Fibroblast of lung (primary cell): ENCODE measurements at regions not wholly inside any gene's neighbourhood (a gene's known extent, or its start where the extent isn't known, plus 50 kb on each side); places are given as distances from the start of the nearest gene placed in this dataset.

Source experiments
- CTCF ChIP-seq, 2 donors: IDR thresholded peaks in 1 of 2; conservative IDR thresholded peaks in 1 of 2; 1 replicate in 1 of 2; 2 replicates in 1 of 2; pipeline ENCODE4 v1.5.1; 2011 to 2012; ENCODE audit warnings: low read length in 2 of 2, control low read depth in 1 of 2, inconsistent platforms in 1 of 2, low read depth in 1 of 2, mild to moderate bottlenecking in 1 of 2
- EZH2 ChIP-seq: IDR thresholded peaks from 2 replicates; pipeline ENCODE4 v1.5.1; 2012; ENCODE audit warnings: low read length, control low read depth, mild to moderate bottlenecking; ENCODE audit errors: missing control alignments

DNA sequence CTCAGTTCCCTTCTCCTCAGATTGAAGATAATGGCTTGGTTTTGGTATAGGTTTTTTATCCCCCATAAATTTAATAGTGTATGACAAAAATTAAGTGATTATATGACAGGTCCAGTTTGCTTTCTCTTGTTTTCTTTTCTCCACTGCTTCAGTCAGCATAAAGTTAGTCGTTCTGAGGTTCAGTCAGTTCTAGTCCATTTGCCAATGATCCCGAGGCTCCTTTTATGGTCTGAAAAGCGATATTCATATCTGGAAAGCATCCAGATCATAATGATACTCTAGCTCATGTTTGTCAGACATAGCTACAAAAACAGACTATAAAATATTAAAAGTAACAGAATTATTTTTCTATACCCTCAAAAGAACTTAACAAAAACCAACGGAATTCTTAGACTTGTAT is 67.1 kb upstream of the SLC38A4 start:
- TF ChIP-seq CTCF (conservative IDR thresholded peaks at IDR 0.05 in 1 of 2, IDR thresholded peaks at IDR 0.05 in 1 of 2; ENCODE audit: low read depth in 1 of 2, low read length in 2 of 2), result no peak
- no peak for TF ChIP-seq EZH2
